ENCODE measurements at regions not wholly inside any gene's neighbourhood (a gene's known extent, or its start where the extent isn't known, plus 50 kb on each side); places are given as distances from the start of the nearest gene placed in this dataset.

DNA sequence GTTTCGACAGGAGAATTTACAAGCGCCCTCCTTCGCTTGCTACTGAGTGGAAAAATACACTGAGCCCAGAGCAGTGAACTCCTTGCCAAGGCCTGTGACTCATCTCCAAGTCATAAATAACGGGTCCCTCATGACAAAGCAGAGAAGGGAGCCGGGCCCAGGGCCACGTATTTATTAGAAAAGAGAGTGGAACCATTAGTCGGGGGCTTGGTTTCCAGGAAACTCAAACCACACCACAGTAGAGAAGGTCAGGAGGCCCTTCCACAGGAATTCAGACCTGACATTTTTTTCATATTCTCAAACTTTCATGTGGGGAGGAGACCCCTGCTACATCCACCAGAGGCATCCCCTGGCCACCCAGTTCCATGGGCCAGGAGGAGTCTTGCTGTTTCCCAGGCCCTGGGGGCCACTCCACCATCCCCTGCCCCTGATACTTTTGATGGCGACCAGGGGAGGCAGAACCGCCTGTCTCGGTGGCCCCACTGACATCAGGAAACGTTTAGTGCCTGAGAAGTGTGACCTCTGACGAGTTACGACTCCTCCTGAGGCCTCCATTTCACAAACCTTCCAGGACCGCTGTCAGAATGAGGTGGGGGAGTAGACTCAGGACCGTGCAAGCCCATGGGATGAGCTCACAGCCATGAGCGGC is 289.7 kb downstream of the DYSF start:
- Mint-ChIP-seq H3K9me3 (ENCODE audit: unreplicated experiment) (peaks cover 10% of the 10 kb centered on the region), H3K27me3 (ENCODE audit: unreplicated experiment) (no peaks in the 10 kb centered on the region), H3K4me3 (ENCODE audit: unreplicated experiment) (no peak overlapping the region), H3K4me1 (ENCODE audit: unreplicated experiment) (peaks cover 26% of the 10 kb centered on the region), H3K27ac (ENCODE audit: unreplicated experiment) (peak overlapping the region; percentile 71), H3K36me3 (ENCODE audit: unreplicated experiment) (peaks cover 8% of the 10 kb centered on the region)
- DNase-seq (ENCODE audit: extremely low spot score, unreplicated experiment) = no peak
- TF ChIP-seq, protein P1, sequence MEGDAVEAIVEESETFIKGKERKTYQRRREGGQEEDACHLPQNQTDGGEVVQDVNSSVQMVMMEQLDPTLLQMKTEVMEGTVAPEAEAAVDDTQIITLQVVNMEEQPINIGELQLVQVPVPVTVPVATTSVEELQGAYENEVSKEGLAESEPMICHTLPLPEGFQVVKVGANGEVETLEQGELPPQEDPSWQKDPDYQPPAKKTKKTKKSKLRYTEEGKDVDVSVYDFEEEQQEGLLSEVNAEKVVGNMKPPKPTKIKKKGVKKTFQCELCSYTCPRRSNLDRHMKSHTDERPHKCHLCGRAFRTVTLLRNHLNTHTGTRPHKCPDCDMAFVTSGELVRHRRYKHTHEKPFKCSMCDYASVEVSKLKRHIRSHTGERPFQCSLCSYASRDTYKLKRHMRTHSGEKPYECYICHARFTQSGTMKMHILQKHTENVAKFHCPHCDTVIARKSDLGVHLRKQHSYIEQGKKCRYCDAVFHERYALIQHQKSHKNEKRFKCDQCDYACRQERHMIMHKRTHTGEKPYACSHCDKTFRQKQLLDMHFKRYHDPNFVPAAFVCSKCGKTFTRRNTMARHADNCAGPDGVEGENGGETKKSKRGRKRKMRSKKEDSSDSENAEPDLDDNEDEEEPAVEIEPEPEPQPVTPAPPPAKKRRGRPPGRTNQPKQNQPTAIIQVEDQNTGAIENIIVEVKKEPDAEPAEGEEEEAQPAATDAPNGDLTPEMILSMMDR (IDR thresholded peaks at IDR 0.05) = no peak

DNA sequence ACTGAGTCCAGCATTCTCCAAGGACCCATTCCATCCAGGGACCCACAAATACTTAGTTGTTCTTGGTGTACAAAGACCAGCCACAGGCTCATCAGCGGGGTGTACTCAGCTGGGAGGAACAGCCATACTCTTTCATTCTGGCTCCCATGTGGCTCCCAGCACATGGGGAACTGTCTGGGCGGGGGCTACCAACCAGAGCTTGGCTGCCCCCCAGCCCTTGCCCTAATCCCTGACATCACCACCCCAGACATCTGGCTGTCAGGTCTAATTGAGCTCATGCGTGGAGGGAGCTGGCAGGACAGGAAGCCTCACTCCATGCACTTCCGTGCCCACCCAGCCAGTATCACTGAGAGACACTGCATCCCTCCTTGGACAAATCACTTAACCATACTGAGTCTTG is 283.6 kb downstream of the DYSF start:
- Mint-ChIP-seq H3K36me3 (ENCODE audit: unreplicated experiment) (peaks cover 7% of the 10 kb centered on the region), H3K27ac (ENCODE audit: unreplicated experiment) (no peak overlapping the region), H3K9me3 (ENCODE audit: unreplicated experiment) (peaks cover 10% of the 10 kb centered on the region), H3K4me3 (ENCODE audit: unreplicated experiment) (no peak overlapping the region), H3K4me1 (ENCODE audit: unreplicated experiment) (peaks cover 7% of the 10 kb centered on the region), H3K27me3 (ENCODE audit: unreplicated experiment) (no peaks in the 10 kb centered on the region)
- TF ChIP-seq, protein P1 (IDR thresholded peaks at IDR 0.05) = no peak
- DNase-seq (ENCODE audit: extremely low spot score, unreplicated experiment) = peak; percentile 56

DNA sequence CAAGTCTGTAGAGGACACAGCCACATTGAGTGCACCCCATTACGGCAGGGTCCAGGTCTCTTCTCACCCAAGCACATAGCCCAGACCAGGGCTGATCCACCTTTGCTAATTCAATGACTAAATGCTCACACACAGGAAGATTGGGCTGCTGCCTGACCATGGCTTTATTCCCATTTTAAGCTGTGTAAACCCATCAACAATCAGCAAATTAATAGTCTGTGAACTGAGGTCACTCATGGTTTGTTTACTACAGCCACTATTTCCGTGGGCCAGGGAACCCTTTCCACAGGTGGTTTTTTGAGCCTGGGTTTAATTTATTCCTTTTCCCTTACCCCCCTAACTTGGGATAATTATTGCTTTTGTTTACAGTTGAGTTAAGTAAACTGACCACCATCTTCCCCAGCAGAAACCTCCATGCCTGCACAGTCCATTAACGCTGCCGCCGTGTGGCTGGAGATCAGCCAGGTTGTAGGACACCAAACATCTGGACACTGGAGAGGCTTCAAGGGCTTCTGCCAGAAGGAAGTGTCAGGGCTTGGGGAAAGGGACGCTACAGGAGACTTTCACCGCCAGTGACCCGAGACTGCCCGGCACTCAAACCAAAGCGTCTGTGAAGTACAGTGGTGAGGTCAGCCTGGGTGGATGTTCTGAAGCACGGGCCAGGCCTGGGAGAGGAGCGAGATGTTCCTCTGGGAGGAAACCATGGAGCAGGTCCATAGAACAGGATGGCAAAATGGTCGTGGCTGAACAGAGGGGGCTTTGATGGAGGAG is 282.9 kb downstream of the DYSF start:
- H3K9me3 Mint-ChIP-seq (ENCODE audit: unreplicated experiment) = peaks cover 10% of the 10 kb centered on the region
- TF ChIP-seq, protein P1 (IDR thresholded peaks at IDR 0.05) = no peak
- peaks cover 6% of the 10 kb centered on the region for H3K4me1 Mint-ChIP-seq (ENCODE audit: unreplicated experiment)
- DNase-seq (ENCODE audit: extremely low spot score, unreplicated experiment) = peak; percentile 54
- peaks cover 6% of the 10 kb centered on the region for H3K36me3 Mint-ChIP-seq (ENCODE audit: unreplicated experiment)
- H3K4me3 Mint-ChIP-seq (ENCODE audit: unreplicated experiment) = no peak overlapping the region
- H3K27ac Mint-ChIP-seq (ENCODE audit: unreplicated experiment) = no peak overlapping the region
- H3K27me3 Mint-ChIP-seq (ENCODE audit: unreplicated experiment) = no peaks in the 10 kb centered on the region

Measured in osteocyte (in vitro differentiated cells).